Ecto neural progenitor cell (in vitro differentiated cells): ENCODE measurements at regions not wholly inside any gene's neighbourhood (a gene's known extent, or its start where the extent isn't known, plus 50 kb on each side); places are given as distances from the start of the nearest gene placed in this dataset.

Source experiments
- DNase-seq: peaks from one replicate; pipeline ENCODE4 v3.0.0-alpha.2; 2018; ENCODE audit warnings: low spot score

- no peak for DNase-seq
These were observed 168.9 kb upstream of the NOVA1 start for GRCh38 chr14:26766726-26767125.

DNA sequence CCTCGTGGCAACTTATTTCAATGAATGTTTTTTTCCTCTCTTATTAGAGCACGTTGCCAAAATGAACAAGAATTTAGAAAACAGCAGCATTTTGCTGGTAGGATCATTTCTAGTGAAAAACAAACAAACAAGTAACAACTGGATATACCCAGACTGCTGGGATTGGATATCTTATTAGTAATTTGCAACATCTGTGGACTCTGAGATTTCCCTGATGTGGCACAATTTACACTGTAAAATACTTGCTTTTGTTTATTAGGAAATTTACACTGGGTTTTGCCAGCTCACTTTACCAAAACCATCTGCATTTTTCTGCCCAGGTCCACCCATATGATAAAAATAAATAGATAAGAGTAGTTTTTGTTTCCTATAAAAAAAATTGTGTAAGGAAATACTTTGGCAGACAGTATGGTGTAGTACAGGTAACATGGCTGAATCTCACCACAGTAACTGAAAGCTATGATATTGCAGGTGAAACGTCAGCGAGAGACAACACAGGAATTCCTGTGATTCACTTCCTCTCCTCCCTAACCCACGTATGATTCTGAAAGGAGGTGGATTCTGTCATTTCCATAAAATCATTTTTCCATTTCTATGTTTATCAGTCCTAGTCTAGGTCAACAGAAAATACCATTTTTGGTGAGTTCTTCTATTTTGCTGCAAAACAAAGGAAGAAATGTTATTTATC is 176.2 kb upstream of the NOVA1 start:
- no peak for DNase-seq

- DNase-seq = no peak
These were observed 178.1 kb upstream of the NOVA1 start for GRCh38 chr14:26775765-26776563.

DNA sequence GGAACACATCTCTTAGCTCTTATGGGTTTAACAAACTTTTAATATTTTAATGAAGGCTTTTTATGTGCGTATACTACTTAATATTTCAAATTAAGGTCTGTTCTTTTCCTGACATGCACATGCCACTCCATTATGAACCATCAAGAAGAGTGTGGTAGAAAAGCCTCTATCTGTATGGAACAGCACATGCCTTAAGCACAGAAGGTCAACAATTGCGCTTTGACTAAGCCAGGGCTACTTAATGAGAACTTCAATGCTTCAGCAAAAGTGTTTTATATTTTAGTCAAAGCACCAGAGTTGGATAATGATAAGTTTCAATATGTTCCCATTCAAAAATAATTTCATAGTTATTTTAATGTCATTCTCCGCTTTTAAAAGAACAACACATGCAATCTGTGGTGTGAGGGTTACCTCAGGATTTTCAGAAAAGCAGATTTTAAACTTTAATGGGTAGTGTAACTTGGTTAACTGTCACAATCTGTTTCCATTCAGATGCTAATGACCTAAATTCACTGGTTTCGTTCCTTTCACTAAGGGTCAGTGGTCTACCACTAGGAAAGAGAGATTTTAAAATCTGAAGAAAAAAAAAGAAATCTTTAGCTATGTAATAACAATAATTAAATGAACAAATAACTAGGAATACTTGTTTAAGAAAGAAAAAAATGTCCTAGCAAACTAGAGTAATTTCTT is 193.4 kb upstream of the NOVA1 start:
- no peak for DNase-seq

DNA sequence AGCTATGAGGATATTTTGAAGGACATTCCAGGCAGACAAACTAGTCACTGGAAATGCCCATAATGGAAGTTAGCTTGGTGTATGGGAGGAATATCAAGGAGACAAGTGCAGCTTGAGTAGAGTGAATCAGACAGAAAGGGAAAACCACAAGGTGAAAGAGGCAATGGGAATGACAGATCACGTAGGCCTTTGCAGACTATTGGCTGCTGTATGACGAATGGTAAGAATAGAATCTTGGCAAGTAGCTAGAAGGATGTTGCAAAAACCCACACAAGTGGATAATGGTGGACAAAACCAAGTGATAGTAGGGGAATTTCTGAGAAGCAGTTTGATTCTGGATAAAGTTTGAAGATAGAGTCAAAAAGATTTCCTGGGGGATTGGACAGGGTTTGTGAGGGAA is 196.9 kb upstream of the NOVA1 start:
- DNase-seq = no peak

DNA sequence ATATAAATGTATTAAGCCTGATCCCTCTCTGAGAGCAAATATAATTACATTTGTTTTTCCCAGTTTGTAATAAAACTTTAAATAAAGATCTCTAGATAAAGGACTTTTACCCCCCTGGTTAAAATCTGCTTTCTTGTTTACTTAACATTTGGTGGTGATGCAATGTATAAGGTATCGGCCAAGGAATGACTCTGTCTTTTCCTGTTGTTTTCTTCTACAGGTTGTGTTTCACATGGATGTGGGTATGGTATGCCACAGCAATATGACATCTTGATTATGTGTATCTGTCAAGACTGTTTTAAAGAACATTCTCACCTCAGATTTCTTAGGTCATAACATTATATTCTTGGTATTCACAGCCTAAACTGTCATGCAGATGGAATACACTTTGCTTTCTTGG is 210.6 kb upstream of the NOVA1 start:
- DNase-seq = no peak

- DNase-seq = no peak
These were observed 212.8 kb upstream of the NOVA1 start for GRCh38 chr14:26810631-26811030.

DNA sequence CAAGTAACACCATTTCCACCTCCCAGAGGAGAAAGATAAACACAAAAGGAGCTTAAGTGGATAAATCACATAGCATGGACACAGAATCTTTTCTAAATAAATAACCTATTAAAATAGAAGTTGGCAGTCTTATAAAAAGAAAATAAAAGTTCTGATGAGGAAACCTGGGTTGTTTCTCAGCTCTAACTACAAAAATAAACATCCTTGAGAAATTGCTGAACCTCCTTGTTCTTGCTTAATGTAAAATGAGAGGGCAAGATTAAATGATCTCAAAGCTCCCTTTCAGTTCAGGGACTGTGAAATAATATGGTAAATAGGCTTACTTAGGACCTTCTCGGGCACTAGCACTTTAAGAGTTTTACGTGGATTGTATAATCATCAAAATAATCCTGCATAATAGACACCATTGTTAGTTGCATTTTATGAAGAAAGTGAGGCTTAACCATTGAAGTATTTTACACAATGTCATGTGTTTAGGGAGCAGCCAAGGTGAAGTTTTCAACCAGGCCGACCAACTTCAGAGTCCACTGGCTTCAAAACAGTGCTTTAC is 214.0 kb upstream of the NOVA1 start:
- DNase-seq = no peak

GRCh38 chr14:26820138-26820537 is 222.3 kb upstream of the NOVA1 start:
- DNase-seq = no peak

DNA sequence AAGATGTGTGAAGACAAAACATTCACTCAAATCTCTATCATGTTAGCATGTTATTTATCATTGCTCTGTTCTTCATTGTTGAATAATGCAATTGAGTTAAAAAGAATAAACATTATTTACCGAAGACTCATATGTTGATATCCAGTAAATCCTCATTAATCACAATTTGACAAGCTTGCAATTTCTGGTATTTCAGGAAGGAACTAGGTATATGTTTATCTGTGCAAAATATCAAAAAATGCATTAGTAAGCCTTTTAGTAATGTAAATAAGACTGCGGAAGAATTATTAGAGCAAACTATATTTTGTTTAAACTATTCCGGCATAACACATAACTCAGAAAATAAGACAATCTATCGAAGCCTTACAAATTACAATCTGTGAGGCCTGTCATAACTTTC is 222.7 kb upstream of the NOVA1 start:
- no peak for DNase-seq

DNA sequence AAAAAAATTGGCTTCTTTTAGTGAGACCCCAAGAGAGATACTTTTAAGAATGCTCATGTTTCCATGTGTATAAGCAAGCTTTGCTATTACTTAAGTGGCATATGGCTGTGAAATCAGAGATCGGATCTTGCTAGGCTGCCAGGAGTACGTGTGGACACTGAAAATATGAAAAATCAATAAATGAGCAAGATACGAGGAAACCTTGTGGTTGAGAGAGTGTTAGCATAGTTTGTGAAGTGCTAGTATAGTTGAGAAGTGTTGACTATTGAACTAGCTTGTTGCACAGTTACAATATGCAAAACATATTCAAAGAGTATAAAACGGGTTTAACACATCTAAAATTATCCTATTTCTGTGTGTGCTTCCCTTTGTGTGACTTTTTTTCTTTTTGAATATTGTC is 230.9 kb upstream of the NOVA1 start:
- DNase-seq = no peak

GRCh38 chr14:26833621-26834176 is 235.9 kb upstream of the NOVA1 start:
- no peak for DNase-seq

DNA sequence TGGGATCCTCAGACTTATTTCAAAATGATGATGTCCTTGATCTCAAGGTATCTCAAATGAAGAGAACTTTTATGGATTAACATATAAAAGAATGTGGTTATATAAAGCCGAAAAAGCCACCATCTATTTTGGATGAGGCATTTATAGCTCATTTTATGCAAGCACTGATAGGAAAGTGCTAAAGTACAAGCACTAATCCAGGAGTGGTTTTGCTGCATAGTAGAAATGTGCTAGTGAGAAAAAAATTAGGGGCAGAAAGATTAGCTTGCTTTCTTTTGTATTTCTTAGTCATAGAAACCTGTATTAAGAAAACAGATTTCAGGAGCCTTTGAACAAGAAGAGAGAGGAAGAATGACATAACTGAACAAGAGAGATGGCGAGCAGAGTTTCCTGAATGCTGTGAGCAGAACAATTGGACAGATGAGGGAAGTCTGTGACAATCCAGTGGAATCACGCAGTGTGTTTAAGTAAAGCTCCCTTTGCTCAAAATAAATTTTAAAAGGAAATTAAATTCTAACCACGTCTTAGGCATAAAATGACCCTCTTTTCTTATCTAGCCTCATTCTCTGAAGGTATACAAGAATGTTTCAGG is 238.2 kb upstream of the NOVA1 start:
- no peak for DNase-seq

DNA sequence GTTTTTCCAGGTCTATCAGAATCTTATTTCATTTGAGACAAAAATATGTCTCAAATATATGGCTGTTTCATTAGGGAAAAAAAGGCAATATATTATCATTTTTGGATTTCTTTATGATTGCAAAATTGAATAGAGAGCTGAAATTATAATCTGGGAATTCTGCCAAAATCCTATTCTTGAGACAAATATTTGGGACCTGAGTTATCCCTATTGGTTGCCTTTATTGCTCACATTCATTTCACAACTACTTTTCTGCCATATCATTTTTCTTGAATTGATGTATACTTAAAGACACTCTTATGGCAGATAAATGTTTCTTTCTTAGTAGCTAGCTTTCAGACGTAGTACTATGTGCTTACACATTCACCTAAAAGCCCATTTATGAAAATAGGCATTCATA is 241.6 kb upstream of the NOVA1 start:
- DNase-seq = no peak

DNA sequence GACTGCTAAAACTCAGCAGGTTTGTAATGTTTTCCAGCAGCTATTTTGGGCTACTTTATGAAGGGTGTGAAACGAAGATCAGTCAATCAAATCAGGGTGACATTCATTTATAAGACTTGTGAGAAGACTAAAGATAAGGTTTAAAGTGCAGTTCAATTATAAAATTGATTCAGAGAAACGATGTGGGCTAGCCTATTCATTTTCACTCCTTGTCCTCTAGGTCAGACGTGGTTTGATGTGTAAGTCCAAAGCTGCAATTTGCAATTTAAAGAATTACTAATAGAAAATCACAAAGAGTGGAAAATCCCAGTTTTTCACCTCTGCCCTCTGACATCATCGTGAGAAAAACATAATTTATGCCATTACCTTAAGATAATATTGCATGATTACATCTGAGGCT is 243.5 kb upstream of the NOVA1 start:
- no peak for DNase-seq

DNA sequence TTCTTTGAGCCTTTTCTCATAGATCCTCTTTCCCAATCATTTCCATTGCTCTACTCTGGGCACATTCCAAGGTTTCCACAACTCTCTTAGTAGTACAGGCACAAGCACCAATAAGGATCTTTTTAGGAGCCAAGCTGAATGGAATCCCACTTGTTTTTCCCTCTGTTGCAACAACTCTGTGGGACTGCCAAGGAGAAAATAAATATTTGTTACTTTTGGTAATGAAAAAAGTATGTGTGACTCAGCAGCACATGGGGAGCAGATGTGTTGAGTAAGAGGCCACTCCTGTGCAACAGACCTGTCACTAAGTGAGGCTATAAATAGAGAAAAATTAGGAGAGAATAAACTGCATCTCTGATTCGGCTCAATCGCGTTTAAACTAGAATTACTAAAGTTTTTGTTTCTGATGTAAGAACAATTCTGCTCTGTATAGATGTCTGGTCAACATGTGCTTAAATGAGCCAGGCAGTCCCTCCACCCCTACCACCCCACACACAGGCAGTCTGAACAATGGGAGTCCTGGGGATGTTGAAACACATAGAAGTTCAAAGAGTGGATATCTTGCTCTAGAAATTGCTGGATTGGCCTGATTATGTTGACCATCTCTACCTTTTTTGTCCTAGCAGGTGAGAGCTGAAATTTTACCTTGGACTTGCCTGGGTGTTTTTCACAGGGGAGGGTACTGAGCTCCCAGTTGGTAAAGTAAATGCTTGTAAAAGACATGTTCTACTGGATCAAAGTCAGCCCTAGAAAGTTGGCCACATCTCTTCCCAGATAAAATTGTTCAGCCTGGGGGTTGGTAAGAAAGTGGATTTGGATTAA is 244.3 kb upstream of the NOVA1 start:
- DNase-seq = no peak

DNA sequence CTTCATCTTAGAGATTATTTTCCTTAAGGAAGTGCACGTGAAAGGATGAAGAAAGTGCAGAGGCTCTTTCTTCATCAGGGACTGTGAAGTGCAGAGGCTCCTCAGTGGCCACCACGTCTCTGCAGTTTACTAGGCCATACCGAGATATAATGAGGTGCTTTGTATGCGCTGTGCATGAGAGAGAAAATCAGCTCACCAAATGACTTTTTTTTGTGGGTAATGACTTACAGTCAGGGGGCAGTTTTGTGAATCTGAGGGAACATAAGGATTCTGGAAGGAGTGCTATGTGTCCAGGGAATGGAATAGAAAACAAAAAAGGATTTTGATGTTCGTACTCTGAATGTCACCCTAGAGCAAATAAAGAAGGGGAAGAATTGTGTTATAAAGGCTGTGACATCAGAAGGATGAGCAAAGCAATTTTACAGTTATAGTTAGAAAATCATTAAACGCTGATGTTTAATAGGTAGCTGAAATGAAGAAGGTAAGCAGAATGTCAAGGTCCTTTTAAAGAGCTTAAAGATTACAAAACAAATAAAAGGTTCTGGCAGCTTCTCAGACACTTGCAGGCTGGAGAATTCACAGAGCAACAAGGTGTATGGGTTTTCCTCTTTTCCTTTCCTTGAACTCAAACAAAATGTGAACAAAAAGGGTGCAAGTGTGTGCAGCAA is 247.5 kb upstream of the NOVA1 start:
- DNase-seq = no peak

DNA sequence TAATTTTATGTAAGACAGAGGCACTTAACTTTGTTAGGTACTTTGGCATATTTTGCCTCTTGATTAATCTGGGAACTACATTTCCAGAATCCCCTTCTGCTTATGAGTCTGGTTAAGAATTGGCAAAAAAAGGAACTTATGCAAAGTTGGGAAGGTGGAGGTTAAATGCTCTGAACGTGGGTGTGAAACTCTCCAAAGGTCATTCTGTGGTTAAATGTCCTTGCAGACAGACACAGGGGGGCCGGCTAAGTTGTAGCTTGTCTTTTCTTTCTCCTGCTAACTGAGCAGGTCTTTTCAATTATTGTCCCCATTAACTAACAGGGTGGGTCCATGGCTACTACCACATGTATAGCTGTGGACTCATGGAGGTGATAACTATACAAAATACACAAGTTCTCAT is 248.6 kb upstream of the NOVA1 start:
- no peak for DNase-seq

DNA sequence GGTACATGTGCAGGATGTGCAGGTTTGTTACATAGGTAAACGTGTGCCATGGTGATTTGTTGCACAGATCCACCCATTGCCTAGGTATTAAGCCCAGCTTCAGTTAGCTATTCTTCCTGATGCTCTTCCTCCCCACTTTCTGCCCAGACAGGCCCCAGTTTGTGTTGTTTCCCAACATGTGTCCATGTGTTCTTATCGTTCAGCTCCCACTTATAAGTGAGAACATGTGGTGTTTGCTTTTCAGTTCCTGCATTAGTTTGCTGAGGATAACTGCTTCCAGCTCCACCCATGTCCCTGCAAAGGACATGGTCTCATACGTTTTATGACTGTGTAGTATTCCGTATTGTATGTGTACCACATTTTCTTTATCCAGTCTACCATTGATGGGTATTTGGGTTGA is 251.7 kb upstream of the NOVA1 start:
- DNase-seq = no peak

GRCh38 chr14:26851793-26852192 is 254.0 kb upstream of the NOVA1 start:
- no peak for DNase-seq
